OCI-LY1 (cell line): ENCODE measurements at regions not wholly inside any gene's neighbourhood (a gene's known extent, or its start where the extent isn't known, plus 50 kb on each side); places are given as distances from the start of the nearest gene placed in this dataset.

Experiments used
- H2AFZ ChIP-seq: fragments of 200-600 bp; sonication (generic), shearing (Covaris generic); 2 replicates; pipeline ENCODE4 v1.6.0; 2014; ENCODE audit warnings: antibody characterized with exemption, mild to moderate bottlenecking, low read length
- H3F3A ChIP-seq: fragments of 200-600 bp; sonication (generic), shearing (Covaris generic); 2 replicates; pipeline ENCODE4 v1.6.0; 2014; ENCODE audit warnings: mild to moderate bottlenecking, antibody characterized with exemption, low read length, moderate library complexity; ENCODE audit not compliant: insufficient read depth
- H3K27ac ChIP-seq: fragments of 200-600 bp; sonication (generic); 2 replicates; pipeline ENCODE4 v1.5.1; 2014; ENCODE audit warnings: low read length, mixed run types, mild to moderate bottlenecking, low read depth; ENCODE audit not compliant: poor library complexity, severe bottlenecking
- H3K27me3 ChIP-seq: fragments of 200-600 bp; sonication (generic); 2 replicates; pipeline ENCODE4 v1.6.0; 2014; ENCODE audit warnings: antibody characterized with exemption, mild to moderate bottlenecking, low read length, moderate library complexity; ENCODE audit not compliant: insufficient read depth
- H3K36me3 ChIP-seq: fragments of 200-600 bp; sonication (generic); 2 replicates; pipeline ENCODE4 v1.6.1; 2014; ENCODE audit warnings: mild to moderate bottlenecking, antibody characterized with exemption, low read length, moderate library complexity, mixed read lengths; ENCODE audit not compliant: insufficient read depth
- H3K4me1 ChIP-seq: fragments of 200-600 bp; sonication (generic); 2 replicates; pipeline ENCODE4 v1.5.1; 2014; ENCODE audit warnings: mild to moderate bottlenecking, low read length, moderate library complexity; ENCODE audit not compliant: insufficient read depth, severe bottlenecking
- H3K4me2 ChIP-seq: fragments of 200-600 bp; sonication (generic), shearing (Covaris generic); 2 replicates; pipeline ENCODE4 v1.6.1; 2014; ENCODE audit warnings: low read length
- H3K4me3 ChIP-seq: fragments of 200-600 bp; sonication (generic); 2 replicates; pipeline ENCODE4 v1.5.1; 2014; ENCODE audit warnings: low read length, low read depth, mild to moderate bottlenecking, mixed read lengths; ENCODE audit not compliant: poor library complexity, severe bottlenecking
- H3K79me2 ChIP-seq: fragments of 200-600 bp; shearing (Covaris generic); 2 replicates; pipeline ENCODE4 v1.6.1; 2016; ENCODE audit warnings: mixed run types, low read length, mixed read lengths; ENCODE audit not compliant: insufficient read depth
- H3K9ac ChIP-seq: fragments of 200-600 bp; sonication (generic), shearing (Covaris generic); 2 replicates; pipeline ENCODE4 v1.6.1; 2014; ENCODE audit warnings: mild to moderate bottlenecking, low read length, mixed read lengths
- H3K9me2 ChIP-seq: fragments of 200-600 bp; sonication (generic), shearing (Covaris generic); 2 replicates; pipeline ENCODE4 v1.6.1; 2014; ENCODE audit warnings: low read depth, mild to moderate bottlenecking, low read length, mixed read lengths
- H3K9me3 ChIP-seq: fragments of 200-600 bp; shearing (Covaris generic); 2 replicates; pipeline ENCODE4 v1.6.1; 2014; ENCODE audit warnings: low read length, mixed read lengths
- H4K20me1 ChIP-seq: fragments of 200-600 bp; sonication (generic), shearing (Covaris generic); 2 replicates; pipeline ENCODE4 v1.6.0; 2016; ENCODE audit warnings: mild to moderate bottlenecking, low read length; ENCODE audit not compliant: insufficient read depth
- CTCF ChIP-seq: fragments of 200-600 bp; sonication (generic), shearing (Covaris generic); IDR thresholded peaks from 2 replicates; pipeline ENCODE4 v1.5.1; 2017; ENCODE audit warnings: mild to moderate bottlenecking, antibody characterized with exemption, low read length, moderate library complexity, mixed read lengths
- EZH2 ChIP-seq: fragments of 200-600 bp; sonication (generic), shearing (Covaris generic); IDR thresholded peaks from 2 replicates; pipeline ENCODE4 v1.8.0; 2017; ENCODE audit warnings: borderline replicate concordance, mixed run types, mild to moderate bottlenecking, antibody characterized with exemption, low read length, moderate library complexity, mixed read lengths

GRCh38 chr16:7962091-7962879, 628.0 kb downstream of the TMEM114 start:
- TF ChIP-seq CTCF (no peak), EZH2 (no peak)
- Histone ChIP-seq H3K4me3 (no peak overlapping the region), H2AFZ (no peak overlapping the region), H3K4me2 (no peak overlapping the region), H3K9ac (no peak overlapping the region), H3K9me3 (no peaks in the 10 kb centered on the region), H3K27me3 (no peaks in the 10 kb centered on the region), H3K79me2 (no peaks in the 10 kb centered on the region), H3F3A (no peaks in the 10 kb centered on the region), H3K36me3 (no peaks in the 10 kb centered on the region), H4K20me1 (no peaks in the 10 kb centered on the region), H3K27ac (no peak overlapping the region), H3K4me1 (no peaks in the 10 kb centered on the region), H3K9me2 (no peaks in the 10 kb centered on the region)

GRCh38 chr16:7957151-7957550, 624.5 kb downstream of the RBFOX1 start:
- TF ChIP-seq CTCF (no peak), EZH2 (no peak)
- Histone ChIP-seq H3K4me3 (no peak overlapping the region), H3K4me1 (no peaks in the 10 kb centered on the region), H2AFZ (no peak overlapping the region), H3K36me3 (no peaks in the 10 kb centered on the region), H3K9me3 (no peaks in the 10 kb centered on the region), H3K27me3 (no peaks in the 10 kb centered on the region), H3K27ac (no peak overlapping the region), H3F3A (no peaks in the 10 kb centered on the region), H3K4me2 (no peak overlapping the region), H3K9me2 (no peaks in the 10 kb centered on the region), H3K79me2 (no peaks in the 10 kb centered on the region), H4K20me1 (no peaks in the 10 kb centered on the region), H3K9ac (no peak overlapping the region)

GRCh38 chr16:7953360-7953759, 620.7 kb downstream of the RBFOX1 start:
- H3K9me3 ChIP-seq: no peaks in the 10 kb centered on the region
- H3K4me2 ChIP-seq: no peak overlapping the region
- no peaks in the 10 kb centered on the region for H3F3A ChIP-seq
- no peak overlapping the region for H3K9ac ChIP-seq
- H3K4me3 ChIP-seq: no peak overlapping the region
- H3K9me2 ChIP-seq: no peaks in the 10 kb centered on the region
- no peak for TF ChIP-seq CTCF
- TF ChIP-seq EZH2: no peak
- H3K27ac ChIP-seq: no peak overlapping the region
- no peaks in the 10 kb centered on the region for H3K36me3 ChIP-seq
- no peaks in the 10 kb centered on the region for H3K79me2 ChIP-seq
- H4K20me1 ChIP-seq: no peaks in the 10 kb centered on the region
- H3K27me3 ChIP-seq: no peaks in the 10 kb centered on the region
- H3K4me1 ChIP-seq: no peaks in the 10 kb centered on the region
- H2AFZ ChIP-seq: no peak overlapping the region
